ENCODE measurements at regions not wholly inside any gene's neighbourhood (a gene's known extent, or its start where the extent isn't known, plus 50 kb on each side); places are given as distances from the start of the nearest gene placed in this dataset.

DNA sequence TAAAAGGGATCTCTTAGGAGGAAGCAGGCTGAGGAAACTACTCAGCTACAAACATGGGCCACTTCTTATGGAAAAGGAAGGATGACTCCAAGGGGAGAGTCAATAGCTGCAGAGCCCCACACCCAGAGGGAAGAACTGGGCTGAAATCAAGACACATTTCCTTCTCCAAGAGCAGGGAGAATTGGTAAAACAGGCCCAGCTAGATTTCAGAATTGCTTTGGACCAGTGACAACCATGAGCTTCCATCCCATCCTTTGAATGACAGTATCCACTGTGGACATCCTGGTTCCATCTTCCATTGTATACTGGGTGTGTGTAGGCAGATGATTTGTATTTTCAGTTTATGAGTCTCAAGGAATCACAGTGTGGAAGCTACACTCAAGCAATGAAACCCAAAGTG is 267.5 kb downstream of the IRF8 start:
- TF ChIP-seq, protein P1, sequence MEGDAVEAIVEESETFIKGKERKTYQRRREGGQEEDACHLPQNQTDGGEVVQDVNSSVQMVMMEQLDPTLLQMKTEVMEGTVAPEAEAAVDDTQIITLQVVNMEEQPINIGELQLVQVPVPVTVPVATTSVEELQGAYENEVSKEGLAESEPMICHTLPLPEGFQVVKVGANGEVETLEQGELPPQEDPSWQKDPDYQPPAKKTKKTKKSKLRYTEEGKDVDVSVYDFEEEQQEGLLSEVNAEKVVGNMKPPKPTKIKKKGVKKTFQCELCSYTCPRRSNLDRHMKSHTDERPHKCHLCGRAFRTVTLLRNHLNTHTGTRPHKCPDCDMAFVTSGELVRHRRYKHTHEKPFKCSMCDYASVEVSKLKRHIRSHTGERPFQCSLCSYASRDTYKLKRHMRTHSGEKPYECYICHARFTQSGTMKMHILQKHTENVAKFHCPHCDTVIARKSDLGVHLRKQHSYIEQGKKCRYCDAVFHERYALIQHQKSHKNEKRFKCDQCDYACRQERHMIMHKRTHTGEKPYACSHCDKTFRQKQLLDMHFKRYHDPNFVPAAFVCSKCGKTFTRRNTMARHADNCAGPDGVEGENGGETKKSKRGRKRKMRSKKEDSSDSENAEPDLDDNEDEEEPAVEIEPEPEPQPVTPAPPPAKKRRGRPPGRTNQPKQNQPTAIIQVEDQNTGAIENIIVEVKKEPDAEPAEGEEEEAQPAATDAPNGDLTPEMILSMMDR (IDR thresholded peaks at IDR 0.05; ENCODE audit: low read depth, low read length) = no peak
- TF ChIP-seq, protein P2, sequence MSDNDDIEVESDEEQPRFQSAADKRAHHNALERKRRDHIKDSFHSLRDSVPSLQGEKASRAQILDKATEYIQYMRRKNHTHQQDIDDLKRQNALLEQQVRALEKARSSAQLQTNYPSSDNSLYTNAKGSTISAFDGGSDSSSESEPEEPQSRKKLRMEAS (IDR thresholded peaks at IDR 0.05; ENCODE audit: low read depth, low read length) = no peak
